ENCODE measurements at regions not wholly inside any gene's neighbourhood (a gene's known extent, or its start where the extent isn't known, plus 50 kb on each side); places are given as distances from the start of the nearest gene placed in this dataset.

DNA sequence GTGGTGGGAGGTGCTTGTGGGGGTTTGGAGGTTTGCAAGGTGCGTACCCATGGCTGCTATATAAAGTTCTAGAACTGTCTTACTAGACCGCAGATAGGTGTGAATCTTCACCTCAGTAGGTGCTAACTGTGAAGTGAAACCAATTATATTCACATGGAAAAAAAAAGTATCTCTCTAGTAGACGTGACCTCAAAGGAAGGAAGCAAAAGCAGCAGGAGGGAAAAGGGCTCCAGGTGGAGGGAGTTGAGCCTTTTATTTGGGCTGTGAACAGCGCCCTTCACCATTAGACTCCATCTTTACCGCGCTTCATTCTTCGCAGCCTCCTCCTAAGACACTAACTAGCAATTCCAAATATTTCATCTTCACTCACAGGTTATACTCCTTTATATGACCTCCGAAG, 129.8 kb downstream of the TBX19 start:
- Histone ChIP-seq H3K9ac (ENCODE audit: low read length) (no peak overlapping the region), H3K4me3 (ENCODE audit: insufficient read depth, low read length, poor library complexity, severe bottlenecking) (no peak overlapping the region), H3F3A (ENCODE audit: insufficient read depth) (no peaks in the 10 kb centered on the region), H3K27ac (ENCODE audit: low read depth, low read length) (no peak overlapping the region), H3K9me2 (replicated peaks; ENCODE audit: insufficient read depth, low read length) (no peaks in the 10 kb centered on the region), H4K20me1 (ENCODE audit: low read depth, low read length) (no peaks in the 10 kb centered on the region), H3K4me2 (ENCODE audit: low read depth, low read length, poor library complexity, severe bottlenecking) (no peak overlapping the region), H3K79me2 (ENCODE audit: insufficient read depth, low read length) (no peaks in the 10 kb centered on the region), H3K27me3 (ENCODE audit: low read length) (no peaks in the 10 kb centered on the region), H3K36me3 (ENCODE audit: low read length) (no peaks in the 10 kb centered on the region), H3K9me3 (ENCODE audit: insufficient read depth, low read length) (no peaks in the 10 kb centered on the region), H2AFZ (ENCODE audit: low read depth, low read length, severe bottlenecking) (no peak overlapping the region)
- TF ChIP-seq EZH2phosphoT487 (conservative IDR thresholded peaks at IDR 0.05; ENCODE audit: low read length) = no peak

DNA sequence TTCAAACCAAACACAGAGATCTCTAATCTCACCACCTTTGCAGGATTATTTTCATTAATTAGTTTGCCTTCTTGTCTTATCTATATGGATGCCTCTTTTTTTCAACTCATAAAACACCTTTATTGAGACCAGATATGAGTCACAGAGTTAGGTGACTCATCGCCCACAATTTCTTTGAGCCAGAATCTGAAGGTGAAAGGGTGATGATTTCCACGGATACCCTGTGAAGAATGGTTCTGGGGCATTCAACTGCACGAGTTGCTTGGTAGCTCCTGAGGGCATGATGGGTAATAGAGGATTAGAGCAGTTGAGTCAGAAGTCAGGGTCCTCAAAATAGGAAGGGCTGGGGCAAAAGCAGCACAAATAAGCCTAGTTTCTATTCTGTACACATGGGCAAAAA, 128.2 kb downstream of the TBX19 start:
- Histone ChIP-seq H3K27me3 (ENCODE audit: low read length) (no peaks in the 10 kb centered on the region), H3F3A (ENCODE audit: insufficient read depth) (no peaks in the 10 kb centered on the region), H3K9ac (ENCODE audit: low read length) (no peak overlapping the region), H3K36me3 (ENCODE audit: low read length) (no peaks in the 10 kb centered on the region), H3K9me2 (replicated peaks; ENCODE audit: insufficient read depth, low read length) (no peaks in the 10 kb centered on the region), H4K20me1 (ENCODE audit: low read depth, low read length) (no peaks in the 10 kb centered on the region), H3K4me3 (ENCODE audit: insufficient read depth, low read length, poor library complexity, severe bottlenecking) (no peak overlapping the region), H3K4me2 (ENCODE audit: low read depth, low read length, poor library complexity, severe bottlenecking) (no peak overlapping the region), H2AFZ (ENCODE audit: low read depth, low read length, severe bottlenecking) (no peak overlapping the region), H3K79me2 (ENCODE audit: insufficient read depth, low read length) (no peaks in the 10 kb centered on the region), H3K27ac (ENCODE audit: low read depth, low read length) (no peak overlapping the region), H3K9me3 (ENCODE audit: insufficient read depth, low read length) (no peaks in the 10 kb centered on the region)
- TF ChIP-seq, protein P1, sequence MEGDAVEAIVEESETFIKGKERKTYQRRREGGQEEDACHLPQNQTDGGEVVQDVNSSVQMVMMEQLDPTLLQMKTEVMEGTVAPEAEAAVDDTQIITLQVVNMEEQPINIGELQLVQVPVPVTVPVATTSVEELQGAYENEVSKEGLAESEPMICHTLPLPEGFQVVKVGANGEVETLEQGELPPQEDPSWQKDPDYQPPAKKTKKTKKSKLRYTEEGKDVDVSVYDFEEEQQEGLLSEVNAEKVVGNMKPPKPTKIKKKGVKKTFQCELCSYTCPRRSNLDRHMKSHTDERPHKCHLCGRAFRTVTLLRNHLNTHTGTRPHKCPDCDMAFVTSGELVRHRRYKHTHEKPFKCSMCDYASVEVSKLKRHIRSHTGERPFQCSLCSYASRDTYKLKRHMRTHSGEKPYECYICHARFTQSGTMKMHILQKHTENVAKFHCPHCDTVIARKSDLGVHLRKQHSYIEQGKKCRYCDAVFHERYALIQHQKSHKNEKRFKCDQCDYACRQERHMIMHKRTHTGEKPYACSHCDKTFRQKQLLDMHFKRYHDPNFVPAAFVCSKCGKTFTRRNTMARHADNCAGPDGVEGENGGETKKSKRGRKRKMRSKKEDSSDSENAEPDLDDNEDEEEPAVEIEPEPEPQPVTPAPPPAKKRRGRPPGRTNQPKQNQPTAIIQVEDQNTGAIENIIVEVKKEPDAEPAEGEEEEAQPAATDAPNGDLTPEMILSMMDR (IDR thresholded peaks at IDR 0.05; ENCODE audit: insufficient read depth, low read length, poor library complexity, severe bottlenecking) = no peak
- TF ChIP-seq EZH2phosphoT487 (conservative IDR thresholded peaks at IDR 0.05; ENCODE audit: low read length) = no peak

DNA sequence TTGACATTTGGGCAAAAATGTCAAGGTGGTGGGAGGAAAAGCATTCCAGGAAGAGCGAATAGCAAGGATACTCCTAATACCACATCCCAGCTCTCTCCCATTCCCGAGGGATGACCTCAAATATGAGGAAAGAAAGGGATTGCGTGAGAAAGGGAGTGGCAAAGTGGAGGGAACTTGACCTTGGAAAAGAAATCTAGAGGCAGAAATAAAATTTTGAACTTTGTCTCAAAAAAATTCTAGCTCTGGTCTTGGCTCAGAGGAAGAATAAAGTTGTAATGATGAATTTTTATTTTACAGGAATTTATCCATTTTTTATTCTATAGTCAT, 127.8 kb downstream of the TBX19 start:
- H3K9me2 ChIP-seq (replicated peaks; ENCODE audit: insufficient read depth, low read length) = no peaks in the 10 kb centered on the region
- no peak overlapping the region for H3K4me2 ChIP-seq (ENCODE audit: low read depth, low read length, poor library complexity, severe bottlenecking)
- no peaks in the 10 kb centered on the region for H3F3A ChIP-seq (ENCODE audit: insufficient read depth)
- TF ChIP-seq EZH2phosphoT487 (conservative IDR thresholded peaks at IDR 0.05; ENCODE audit: low read length) = no peak
- TF ChIP-seq, protein P1 (IDR thresholded peaks at IDR 0.05; ENCODE audit: insufficient read depth, low read length, poor library complexity, severe bottlenecking) = no peak
- no peaks in the 10 kb centered on the region for H3K79me2 ChIP-seq (ENCODE audit: insufficient read depth, low read length)
- no peak overlapping the region for H2AFZ ChIP-seq (ENCODE audit: low read depth, low read length, severe bottlenecking)
- H3K36me3 ChIP-seq (ENCODE audit: low read length) = no peaks in the 10 kb centered on the region
- H3K4me3 ChIP-seq (ENCODE audit: insufficient read depth, low read length, poor library complexity, severe bottlenecking) = no peak overlapping the region
- no peaks in the 10 kb centered on the region for H4K20me1 ChIP-seq (ENCODE audit: low read depth, low read length)
- no peaks in the 10 kb centered on the region for H3K9me3 ChIP-seq (ENCODE audit: insufficient read depth, low read length)
- H3K27ac ChIP-seq (ENCODE audit: low read depth, low read length) = no peak overlapping the region
- H3K27me3 ChIP-seq (ENCODE audit: low read length) = no peaks in the 10 kb centered on the region
- H3K9ac ChIP-seq (ENCODE audit: low read length) = no peak overlapping the region

DNA sequence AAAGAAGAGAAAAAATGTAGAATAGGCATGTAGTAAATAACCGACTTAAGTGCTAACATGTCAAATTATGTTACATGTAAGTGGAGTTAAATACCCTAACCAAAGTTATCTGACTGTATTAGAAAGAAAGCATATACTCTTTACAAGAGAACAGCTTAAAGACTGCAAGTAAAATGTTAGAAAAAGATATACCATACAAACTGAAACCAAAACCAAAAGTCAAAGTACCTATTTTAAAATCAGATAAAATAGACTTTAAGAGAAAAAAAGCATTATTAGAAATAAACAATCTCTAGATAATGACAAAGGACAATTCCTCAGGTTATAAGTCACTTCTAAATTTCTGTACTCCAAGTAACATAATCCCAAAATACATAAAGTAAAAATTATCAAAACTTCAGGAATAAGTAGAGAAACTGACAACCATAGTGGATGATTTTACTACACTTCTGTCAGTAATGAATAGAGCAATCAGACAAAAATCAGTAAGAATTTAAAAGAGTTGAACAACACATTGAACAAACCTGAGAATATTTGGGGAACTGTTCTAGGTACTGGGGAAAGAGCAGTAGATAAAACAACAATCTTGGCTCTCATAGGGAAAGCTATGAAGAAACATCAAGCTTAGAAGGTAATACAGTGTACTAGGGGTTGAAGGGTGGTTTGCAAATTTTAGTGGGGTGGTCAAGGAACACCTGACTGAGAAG, 127.3 kb downstream of the TBX19 start:
- no peaks in the 10 kb centered on the region for H3K27me3 ChIP-seq (ENCODE audit: low read length)
- no peak overlapping the region for H3K4me3 ChIP-seq (ENCODE audit: insufficient read depth, low read length, poor library complexity, severe bottlenecking)
- H3K27ac ChIP-seq (ENCODE audit: low read depth, low read length) = no peak overlapping the region
- no peak overlapping the region for H2AFZ ChIP-seq (ENCODE audit: low read depth, low read length, severe bottlenecking)
- H3F3A ChIP-seq (ENCODE audit: insufficient read depth) = no peaks in the 10 kb centered on the region
- H3K4me2 ChIP-seq (ENCODE audit: low read depth, low read length, poor library complexity, severe bottlenecking) = no peak overlapping the region
- no peaks in the 10 kb centered on the region for H3K9me3 ChIP-seq (ENCODE audit: insufficient read depth, low read length)
- H3K79me2 ChIP-seq (ENCODE audit: insufficient read depth, low read length) = no peaks in the 10 kb centered on the region
- no peaks in the 10 kb centered on the region for H3K36me3 ChIP-seq (ENCODE audit: low read length)
- no peaks in the 10 kb centered on the region for H4K20me1 ChIP-seq (ENCODE audit: low read depth, low read length)
- TF ChIP-seq, protein P1 (IDR thresholded peaks at IDR 0.05; ENCODE audit: insufficient read depth, low read length, poor library complexity, severe bottlenecking) = no peak
- TF ChIP-seq EZH2phosphoT487 (conservative IDR thresholded peaks at IDR 0.05; ENCODE audit: low read length) = no peak
- H3K9ac ChIP-seq (ENCODE audit: low read length) = no peak overlapping the region
- H3K9me2 ChIP-seq (replicated peaks; ENCODE audit: insufficient read depth, low read length) = no peaks in the 10 kb centered on the region

Measured in SU-DHL-6 (cell line).